CD4-positive, alpha-beta memory T cell (primary cell): ENCODE measurements at regions not wholly inside any gene's neighbourhood (a gene's known extent, or its start where the extent isn't known, plus 50 kb on each side); places are given as distances from the start of the nearest gene placed in this dataset.

Source experiments
- CTCF ChIA-PET: fragments of 350-600 bp; sonication (Branson Sonifier 250); formaldehyde crosslinking; loops from one replicate; lab custom pipeline; 2021; ENCODE audit warnings: inconsistent platforms; ENCODE audit not compliant: partially characterized antibody; lab: Charles Lee
- POLR2A ChIA-PET: fragments of 350-600 bp; sonication (Branson Sonifier 250); formaldehyde crosslinking; loops from one replicate; lab custom pipeline; 2021; ENCODE audit not compliant: partially characterized antibody; lab: Charles Lee
- DNase-seq, 5 donors: peaks; one replicate each; pipeline versions ENCODE4 v3.0.0 to v3.0.0-alpha.2; 2020 to 2022; ENCODE audit warnings: mixed read lengths in 1 of 5
- H3K27ac ChIP-seq: one replicate; pipeline ENCODE4 v1.7.0; 2013; ENCODE audit warnings: low read depth, low read length
- H3K27me3 ChIP-seq: 2 replicates; pipeline ENCODE4 v1.7.0; 2013; ENCODE audit warnings: mild to moderate bottlenecking, low read length, moderate library complexity; ENCODE audit not compliant: insufficient read depth
- H3K36me3 ChIP-seq: 2 replicates; pipeline ENCODE4 v1.7.0; 2013; ENCODE audit warnings: mild to moderate bottlenecking, low read length, moderate library complexity; ENCODE audit not compliant: insufficient read depth
- H3K4me1 ChIP-seq: 2 replicates; pipeline ENCODE4 v1.7.0; 2013; ENCODE audit warnings: mild to moderate bottlenecking, low read length, moderate library complexity; ENCODE audit not compliant: insufficient read depth
- H3K4me3 ChIP-seq, 2 donors: one replicate each; pipeline ENCODE4 v1.7.0; 2013; ENCODE audit warnings: low read length in 2 of 2, mild to moderate bottlenecking in 1 of 2
- H3K9me3 ChIP-seq, 2 donors: one replicate each; pipeline ENCODE4 v1.7.0; 2013; ENCODE audit warnings: low read length in 2 of 2, control low read depth in 1 of 2; ENCODE audit not compliant: control insufficient read depth in 1 of 2
- H3K27ac Mint-ChIP-seq, 7 donors: one replicate each; pipeline ENCODE4 v1.8.0; 2020 to 2021; ENCODE audit warnings: mixed read lengths in 7 of 7, mild to moderate bottlenecking in 6 of 7, inconsistent platforms in 3 of 7, moderate library complexity in 3 of 7
- H3K27me3 Mint-ChIP-seq, 2 donors: one replicate each; pipeline ENCODE4 v1.8.0; 2020 to 2021; ENCODE audit warnings: mixed read lengths in 2 of 2
- H3K36me3 Mint-ChIP-seq, 2 donors: one replicate each; pipeline ENCODE4 v1.8.0; 2020 to 2021; ENCODE audit warnings: mixed read lengths in 2 of 2, inconsistent platforms in 1 of 2, mild to moderate bottlenecking in 1 of 2
- H3K4me1 Mint-ChIP-seq, 4 donors: one replicate each; pipeline ENCODE4 v1.8.0; 2020 to 2021; ENCODE audit warnings: mixed read lengths in 4 of 4, mild to moderate bottlenecking in 1 of 4
- H3K4me3 Mint-ChIP-seq, 8 donors: one replicate each; pipeline ENCODE4 v1.8.0; 2020 to 2021; ENCODE audit warnings: mixed read lengths in 8 of 8, mild to moderate bottlenecking in 7 of 8, moderate library complexity in 6 of 8, inconsistent platforms in 3 of 8
- H3K9me3 Mint-ChIP-seq, 8 donors: one replicate each; pipeline ENCODE4 v1.8.0; 2020 to 2021; ENCODE audit warnings: mixed read lengths in 8 of 8, mild to moderate bottlenecking in 5 of 8, inconsistent platforms in 3 of 8, moderate library complexity in 1 of 8
- intact Hi-C: fragments of 100-400 bp; cut with micrococcal nuclease; formaldehyde crosslinking; loops from one replicate; pipeline ENCODE4 v1.15.1; 2023

- H3K36me3 ChIP-seq = no peaks in the 10 kb centered on the region
- no peaks in the 10 kb centered on the region for H3K36me3 Mint-ChIP-seq
- no peaks in the 10 kb centered on the region for H3K27me3 ChIP-seq
- no peak for DNase-seq
- H3K4me1 ChIP-seq = no peaks in the 10 kb centered on the region
- peaks cover 0 to 1% of the 10 kb centered on the region in 2 donors for H3K27me3 Mint-ChIP-seq
- H3K4me3 Mint-ChIP-seq = no peak overlapping the region
- H3K9me3 Mint-ChIP-seq = no peaks in the 10 kb centered on the region
- no peak overlapping the region for H3K27ac Mint-ChIP-seq
- intact Hi-C loops = no loop called here
- no peaks in the 10 kb centered on the region for H3K9me3 ChIP-seq
- POLR2A ChIA-PET = no interaction called here
- H3K27ac ChIP-seq = no peak overlapping the region
- H3K4me3 ChIP-seq = no peak overlapping the region
- CTCF ChIA-PET = no interaction called here
- H3K4me1 Mint-ChIP-seq = no peaks in the 10 kb centered on the region
These were observed 76.8 kb downstream of the ATXN7L3B start for GRCh38 chr12:74614426-74614825.

DNA sequence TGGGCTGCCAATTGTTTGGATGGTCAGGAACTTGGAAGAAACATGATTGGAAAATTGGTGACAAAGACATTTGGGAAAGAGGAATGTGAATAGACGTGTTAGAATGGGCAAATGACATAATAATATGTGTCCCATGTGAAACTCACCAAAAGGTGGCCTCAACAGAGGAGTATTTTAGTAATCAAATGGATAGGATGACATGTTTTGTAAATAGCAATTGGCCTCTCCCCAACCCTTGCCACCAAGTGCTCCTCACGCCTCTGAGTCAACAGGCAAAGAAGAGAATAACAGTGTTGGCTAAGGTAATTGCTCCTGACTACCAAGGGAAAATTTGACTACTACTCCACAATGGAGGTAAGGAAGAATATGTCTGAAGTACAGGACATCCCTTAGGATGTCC lies 81.4 kb downstream of the ATXN7L3B start:
- Histone ChIP-seq H3K4me3 (no peak overlapping the region), H3K27ac (no peak overlapping the region), H3K9me3 (no peaks in the 10 kb centered on the region), H3K36me3 (no peaks in the 10 kb centered on the region), H3K27me3 (no peaks in the 10 kb centered on the region), H3K4me1 (no peaks in the 10 kb centered on the region)
- Mint-ChIP-seq H3K27me3 (peaks cover 0 to 1% of the 10 kb centered on the region in 2 donors), H3K36me3 (no peaks in the 10 kb centered on the region), H3K4me3 (no peak overlapping the region), H3K27ac (no peak overlapping the region), H3K9me3 (no peaks in the 10 kb centered on the region), H3K4me1 (no peaks in the 10 kb centered on the region)
- ChIA-PET CTCF (no interaction called here), POLR2A (no interaction called here)
- DNase-seq = no peak
- intact Hi-C loops = no loop called here

GRCh38 chr12:74619884-74620283 lies 82.2 kb downstream of the ATXN7L3B start:
- intact Hi-C loops = no loop called here
- Histone ChIP-seq H3K9me3 (no peaks in the 10 kb centered on the region), H3K4me3 (no peak overlapping the region), H3K36me3 (no peaks in the 10 kb centered on the region), H3K4me1 (no peaks in the 10 kb centered on the region), H3K27me3 (no peaks in the 10 kb centered on the region), H3K27ac (no peak overlapping the region)
- ChIA-PET POLR2A (no interaction called here), CTCF (no interaction called here)
- Mint-ChIP-seq H3K27ac (no peak overlapping the region), H3K4me3 (no peak overlapping the region), H3K27me3 (peaks cover 0 to 1% of the 10 kb centered on the region in 2 donors), H3K36me3 (no peaks in the 10 kb centered on the region), H3K4me1 (no peaks in the 10 kb centered on the region), H3K9me3 (no peaks in the 10 kb centered on the region)
- DNase-seq = no peak

GRCh38 chr12:74620921-74621320 lies 83.3 kb downstream of the ATXN7L3B start:
- Histone ChIP-seq H3K36me3 (no peaks in the 10 kb centered on the region), H3K4me1 (no peaks in the 10 kb centered on the region), H3K4me3 (no peak overlapping the region), H3K27me3 (no peaks in the 10 kb centered on the region), H3K9me3 (no peaks in the 10 kb centered on the region), H3K27ac (no peak overlapping the region)
- ChIA-PET POLR2A (no interaction called here), CTCF (no interaction called here)
- no peak overlapping the region for H3K4me3 Mint-ChIP-seq
- no peak for DNase-seq
- no peak overlapping the region for H3K27ac Mint-ChIP-seq
- H3K4me1 Mint-ChIP-seq = no peaks in the 10 kb centered on the region
- no peaks in the 10 kb centered on the region for H3K36me3 Mint-ChIP-seq
- no peaks in the 10 kb centered on the region for H3K9me3 Mint-ChIP-seq
- intact Hi-C loops = no loop called here
- peaks cover 0 to 1% of the 10 kb centered on the region in 2 donors for H3K27me3 Mint-ChIP-seq

- Mint-ChIP-seq H3K4me1 (no peaks in the 10 kb centered on the region), H3K36me3 (no peaks in the 10 kb centered on the region), H3K4me3 (no peak overlapping the region), H3K9me3 (no peaks in the 10 kb centered on the region), H3K27ac (no peak overlapping the region), H3K27me3 (peaks cover 0 to 1% of the 10 kb centered on the region in 2 donors)
- no peaks in the 10 kb centered on the region for H3K4me1 ChIP-seq
- no peak for DNase-seq
- no peak overlapping the region for H3K27ac ChIP-seq
- H3K36me3 ChIP-seq = no peaks in the 10 kb centered on the region
- ChIA-PET CTCF (no interaction called here), POLR2A (no interaction called here)
- no peaks in the 10 kb centered on the region for H3K27me3 ChIP-seq
- H3K4me3 ChIP-seq = no peak overlapping the region
- H3K9me3 ChIP-seq = no peaks in the 10 kb centered on the region
- intact Hi-C loops = no loop called here
These were observed 86.6 kb downstream of the ATXN7L3B start for GRCh38 chr12:74624201-74624600.

GRCh38 chr12:74626397-74626796 lies 88.8 kb downstream of the ATXN7L3B start:
- H3K4me3 Mint-ChIP-seq = no peak overlapping the region
- no peaks in the 10 kb centered on the region for H3K36me3 Mint-ChIP-seq
- ChIA-PET CTCF (no interaction called here), POLR2A (no interaction called here)
- Histone ChIP-seq H3K4me1 (no peaks in the 10 kb centered on the region), H3K27ac (no peak overlapping the region), H3K27me3 (no peaks in the 10 kb centered on the region), H3K36me3 (no peaks in the 10 kb centered on the region), H3K4me3 (no peak overlapping the region), H3K9me3 (no peaks in the 10 kb centered on the region)
- no peak overlapping the region for H3K27ac Mint-ChIP-seq
- peaks cover 0 to 11% (median 1%) of the 10 kb centered on the region in 8 donors for H3K9me3 Mint-ChIP-seq
- no peaks in the 10 kb centered on the region for H3K4me1 Mint-ChIP-seq
- peaks cover 0 to 1% of the 10 kb centered on the region in 2 donors for H3K27me3 Mint-ChIP-seq
- intact Hi-C loops = no loop called here
- no peak for DNase-seq

DNA sequence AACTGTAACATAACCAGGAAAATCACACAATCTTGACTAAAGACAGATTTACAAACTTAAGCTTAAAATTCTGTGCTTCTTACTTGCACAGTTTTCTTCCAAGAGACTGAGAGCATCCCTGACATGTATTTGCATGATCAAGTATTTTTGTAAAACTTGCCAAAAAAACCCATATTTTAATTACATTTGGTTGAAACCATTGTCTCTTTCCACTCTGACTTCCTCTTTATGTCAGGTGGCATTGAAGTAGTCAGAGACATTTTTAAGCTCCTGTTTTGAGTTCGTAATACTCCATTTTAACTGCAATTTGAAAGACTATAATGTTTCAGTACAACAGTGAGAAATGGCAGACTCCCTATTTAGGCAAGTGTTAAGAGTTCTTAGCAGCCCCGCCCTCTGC lies 103.6 kb downstream of the ATXN7L3B start:
- POLR2A ChIA-PET = no interaction called here
- H3K4me1 ChIP-seq = no peaks in the 10 kb centered on the region
- H3K36me3 ChIP-seq = no peaks in the 10 kb centered on the region
- no peak for DNase-seq
- H3K27ac ChIP-seq = no peak overlapping the region
- Mint-ChIP-seq H3K4me1 (no peaks in the 10 kb centered on the region), H3K27ac (no peak overlapping the region), H3K4me3 (no peak overlapping the region), H3K27me3 (no peaks in the 10 kb centered on the region), H3K9me3 (no peaks in the 10 kb centered on the region), H3K36me3 (no peaks in the 10 kb centered on the region)
- H3K4me3 ChIP-seq = no peak overlapping the region
- H3K27me3 ChIP-seq = no peaks in the 10 kb centered on the region
- no peaks in the 10 kb centered on the region for H3K9me3 ChIP-seq
- intact Hi-C loops = no loop called here
- CTCF ChIA-PET = no interaction called here

- ChIA-PET POLR2A (no interaction called here), CTCF (no interaction called here)
- Histone ChIP-seq H3K36me3 (no peaks in the 10 kb centered on the region), H3K27me3 (no peaks in the 10 kb centered on the region), H3K9me3 (no peaks in the 10 kb centered on the region), H3K4me1 (no peaks in the 10 kb centered on the region), H3K4me3 (no peak overlapping the region), H3K27ac (no peak overlapping the region)
- DNase-seq = no peak
- Mint-ChIP-seq H3K9me3 (no peaks in the 10 kb centered on the region), H3K4me1 (no peaks in the 10 kb centered on the region), H3K4me3 (peak overlapping the region in 1 of 8 donors; percentile 57), H3K27ac (no peak overlapping the region), H3K36me3 (no peaks in the 10 kb centered on the region), H3K27me3 (no peaks in the 10 kb centered on the region)
- intact Hi-C loops = no loop called here
These were observed 104.1 kb downstream of the ATXN7L3B start for GRCh38 chr12:74641694-74642093.
